Nephron (organoid): ENCODE measurements at regions not wholly inside any gene's neighbourhood (a gene's known extent, or its start where the extent isn't known, plus 50 kb on each side); places are given as distances from the start of the nearest gene placed in this dataset.

Experiments used
- H3K27ac Mint-ChIP-seq, 3 experiments: 2 replicates each; pipeline ENCODE4 v1.8.0; 2020; ENCODE audit warnings: mixed read lengths in 3 of 3, mild to moderate bottlenecking in 2 of 3, moderate library complexity in 1 of 3
- H3K27me3 Mint-ChIP-seq: 2 replicates; pipeline ENCODE4 v1.8.0; 2021; ENCODE audit warnings: low read depth, mild to moderate bottlenecking, moderate library complexity, mixed read lengths
- H3K36me3 Mint-ChIP-seq: 2 replicates; pipeline ENCODE4 v1.8.0; 2020; ENCODE audit warnings: low read depth, mixed read lengths
- H3K4me1 Mint-ChIP-seq: 2 replicates; pipeline ENCODE4 v1.8.0; 2020; ENCODE audit warnings: mixed read lengths
- H3K4me3 Mint-ChIP-seq, 3 experiments: 2 replicates each; pipeline ENCODE4 v1.8.0; 2020; ENCODE audit warnings: mild to moderate bottlenecking in 3 of 3, mixed read lengths in 3 of 3, moderate library complexity in 2 of 3
- H3K9me3 Mint-ChIP-seq: 2 replicates; pipeline ENCODE4 v1.8.0; 2020; ENCODE audit warnings: mixed read lengths
- CTCF ChIP-seq, 3 experiments: fragments of 200-600 bp; sonication (generic); IDR thresholded peaks; one replicate each; pipeline ENCODE4 v1.5.0; 2021; ENCODE audit warnings: antibody characterized with exemption in 3 of 3; ENCODE audit not compliant: unreplicated experiment in 3 of 3

GRCh38 chr10:10921826-10922461 lies 95.7 kb upstream of the CELF2 start:
- peaks cover 4% of the 10 kb centered on the region for H3K4me1 Mint-ChIP-seq
- no peak overlapping the region for H3K27ac Mint-ChIP-seq
- no peak for TF ChIP-seq CTCF (IDR thresholded peaks at IDR 0.05; ENCODE audit: unreplicated experiment in 3 of 3)
- H3K4me3 Mint-ChIP-seq: no peak overlapping the region
- H3K36me3 Mint-ChIP-seq: no peaks in the 10 kb centered on the region
- H3K27me3 Mint-ChIP-seq: peaks cover 7% of the 10 kb centered on the region
- H3K9me3 Mint-ChIP-seq: no peaks in the 10 kb centered on the region

- Mint-ChIP-seq H3K4me3 (no peak overlapping the region), H3K36me3 (no peaks in the 10 kb centered on the region), H3K27me3 (peaks cover 11% of the 10 kb centered on the region), H3K9me3 (no peaks in the 10 kb centered on the region), H3K4me1 (peaks cover 4% of the 10 kb centered on the region), H3K27ac (no peak overlapping the region)
- TF ChIP-seq CTCF (IDR thresholded peaks at IDR 0.05; ENCODE audit: unreplicated experiment in 3 of 3): no peak
Observed at GRCh38 chr10:10923029-10923651, 94.5 kb upstream of the CELF2 start.

GRCh38 chr10:10925667-10926066 lies 92.0 kb upstream of the CELF2 start:
- Mint-ChIP-seq H3K9me3 (no peaks in the 10 kb centered on the region), H3K4me1 (peaks cover 4% of the 10 kb centered on the region), H3K27me3 (peaks cover 8% of the 10 kb centered on the region), H3K27ac (no peak overlapping the region), H3K4me3 (no peak overlapping the region), H3K36me3 (no peaks in the 10 kb centered on the region)
- TF ChIP-seq CTCF (IDR thresholded peaks at IDR 0.05; ENCODE audit: unreplicated experiment in 3 of 3): no peak

GRCh38 chr10:10927608-10928007 lies 90.1 kb upstream of the CELF2 start:
- Mint-ChIP-seq H3K4me3 (no peak overlapping the region), H3K9me3 (no peaks in the 10 kb centered on the region), H3K27me3 (peaks cover 6% of the 10 kb centered on the region), H3K4me1 (peaks cover 4% of the 10 kb centered on the region), H3K36me3 (no peaks in the 10 kb centered on the region), H3K27ac (no peak overlapping the region)
- no peak for TF ChIP-seq CTCF (IDR thresholded peaks at IDR 0.05; ENCODE audit: unreplicated experiment in 3 of 3)

- Mint-ChIP-seq H3K9me3 (peaks cover 2% of the 10 kb centered on the region), H3K27me3 (peaks cover 6% of the 10 kb centered on the region), H3K36me3 (no peaks in the 10 kb centered on the region), H3K27ac (no peak overlapping the region), H3K4me1 (peaks cover 4% of the 10 kb centered on the region), H3K4me3 (no peak overlapping the region)
- no peak for TF ChIP-seq CTCF (IDR thresholded peaks at IDR 0.05; ENCODE audit: unreplicated experiment in 3 of 3)
Observed at GRCh38 chr10:10930979-10931743, 86.5 kb upstream of the CELF2 start.
